Type B pancreatic cell (in vitro differentiated cells): ENCODE measurements at regions not wholly inside any gene's neighbourhood (a gene's known extent, or its start where the extent isn't known, plus 50 kb on each side); places are given as distances from the start of the nearest gene placed in this dataset.
A peak's percentile ranks its signal among the peaks of the same experiment; 100 is the strongest.
"Not testable (repeated sequence)": the region's sequence is repeated elsewhere in the genome, so short reads cannot be mapped to it uniquely, and the experiment has no call there.

Experiments
- DNase-seq: peaks from one replicate; pipeline ENCODE4 v3.0.0; 2021; ENCODE audit warnings: mixed read lengths; ENCODE audit not compliant: unreplicated experiment; ENCODE audit errors: extremely low spot score
- H3K27ac Mint-ChIP-seq: 2 replicates; pipeline ENCODE4 v1.8.0; 2021; ENCODE audit warnings: mild to moderate bottlenecking, mixed read lengths
- H3K27me3 Mint-ChIP-seq: 2 replicates; pipeline ENCODE4 v1.8.0; 2021; ENCODE audit warnings: mixed read lengths
- H3K36me3 Mint-ChIP-seq: 2 replicates; pipeline ENCODE4 v1.8.0; 2021; ENCODE audit warnings: mixed read lengths
- H3K4me1 Mint-ChIP-seq: one replicate; pipeline ENCODE4 v1.8.0; 2021; ENCODE audit warnings: mixed read lengths; ENCODE audit not compliant: unreplicated experiment
- H3K4me3 Mint-ChIP-seq: 2 replicates; pipeline ENCODE4 v1.8.0; 2021; ENCODE audit warnings: mild to moderate bottlenecking, mixed read lengths
- H3K9me3 Mint-ChIP-seq: 2 replicates; pipeline ENCODE4 v1.8.0; 2021; ENCODE audit warnings: mixed read lengths
- CTCF ChIP-seq: fragments of 200-600 bp; sonication (generic); conservative IDR thresholded peaks from 2 replicates; pipeline ENCODE4 v1.5.0; 2021; ENCODE audit warnings: antibody characterized with exemption, mild to moderate bottlenecking

DNA sequence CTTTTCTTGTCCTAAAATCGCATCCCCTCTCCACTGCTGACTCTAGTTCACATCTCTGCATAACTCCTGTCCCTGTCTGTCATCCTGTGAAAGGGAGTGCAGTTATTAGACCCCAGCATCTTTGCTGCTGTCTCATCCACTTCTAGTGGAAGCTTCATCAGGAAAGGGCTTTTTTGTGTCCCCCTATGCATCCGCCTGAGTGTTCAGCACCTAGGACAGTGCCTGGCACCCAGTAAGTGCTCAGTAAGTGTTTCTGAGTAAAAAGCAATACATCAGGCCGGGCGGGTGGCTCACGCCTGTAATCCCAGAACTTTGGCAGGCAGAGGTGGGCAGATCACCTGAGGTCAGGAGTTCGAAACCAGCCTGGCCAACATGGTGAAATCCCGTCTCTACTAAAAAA lies 211.8 kb upstream of the FOXK1 start:
- TF ChIP-seq CTCF, result no peak
- Mint-ChIP-seq H3K4me1 (no peaks in the 10 kb centered on the region), H3K4me3 (no peak overlapping the region), H3K27me3 (peaks cover 10% of the 10 kb centered on the region), H3K27ac (no peak overlapping the region), H3K9me3 (no peaks in the 10 kb centered on the region), H3K36me3 (no peaks in the 10 kb centered on the region)
- DNase-seq, result no peak

DNA sequence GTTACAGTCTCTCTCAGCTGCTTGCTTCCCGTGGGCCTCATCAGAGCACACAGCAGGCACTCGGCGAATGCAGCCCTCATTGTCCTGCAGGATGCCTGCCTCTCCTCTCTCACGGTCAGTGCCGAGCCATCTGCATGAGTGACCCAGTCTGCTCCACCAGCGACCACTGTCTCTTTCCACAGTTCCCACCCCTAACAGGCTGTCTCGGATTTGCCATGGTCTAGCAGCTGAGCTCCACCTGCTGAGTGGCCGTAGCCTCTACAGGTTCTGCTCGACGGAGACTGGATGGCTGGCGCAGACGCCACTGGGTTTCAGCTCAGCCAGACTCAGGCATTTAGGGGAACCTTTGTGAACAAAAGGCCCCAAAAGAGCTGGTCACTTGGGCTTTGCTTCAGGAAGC lies 209.4 kb upstream of the FOXK1 start:
- H3K27ac Mint-ChIP-seq, result no peak overlapping the region
- H3K4me3 Mint-ChIP-seq, result peak overlapping the region; percentile 7
- no peaks in the 10 kb centered on the region for H3K36me3 Mint-ChIP-seq
- H3K27me3 Mint-ChIP-seq, result peaks cover 8% of the 10 kb centered on the region
- H3K4me1 Mint-ChIP-seq, result no peaks in the 10 kb centered on the region
- DNase-seq, result no peak
- TF ChIP-seq CTCF, result no peak
- no peaks in the 10 kb centered on the region for H3K9me3 Mint-ChIP-seq

- no peak overlapping the region for H3K4me3 Mint-ChIP-seq
- peak overlapping the region; percentile 12 for H3K27ac Mint-ChIP-seq
- H3K4me1 Mint-ChIP-seq, result no peaks in the 10 kb centered on the region
- H3K9me3 Mint-ChIP-seq, result peaks cover 5% of the 10 kb centered on the region
- H3K27me3 Mint-ChIP-seq, result peaks cover 7% of the 10 kb centered on the region
- peak; percentile 78 for TF ChIP-seq CTCF
- DNase-seq, result no peak
- H3K36me3 Mint-ChIP-seq, result no peaks in the 10 kb centered on the region
These were observed 202.6 kb upstream of the FOXK1 start for GRCh38 chr7:4479367-4480039.

DNA sequence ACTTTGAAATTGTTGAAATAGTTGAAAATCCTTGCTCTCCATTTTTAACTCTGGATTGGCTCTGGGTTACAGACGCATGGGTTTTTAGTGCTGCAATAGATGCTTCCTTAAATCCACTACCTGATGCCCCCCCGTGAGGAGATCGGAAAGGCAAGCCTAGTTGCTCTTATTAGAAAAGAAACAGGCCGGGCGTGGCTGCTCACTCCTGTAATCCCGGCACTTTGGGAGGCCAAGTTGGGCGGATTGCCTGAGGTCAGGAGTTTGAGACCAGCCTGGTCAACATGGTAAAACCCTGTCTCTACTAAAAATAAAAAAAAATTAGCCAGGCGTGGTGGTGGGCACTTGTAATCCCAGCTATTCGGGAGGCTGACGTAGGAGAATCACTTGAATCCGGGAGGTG lies 202.0 kb upstream of the FOXK1 start:
- not testable (repeated sequence) for H3K27ac Mint-ChIP-seq, H3K36me3 Mint-ChIP-seq, H3K27me3 Mint-ChIP-seq, H3K9me3 Mint-ChIP-seq, DNase-seq, H3K4me3 Mint-ChIP-seq, H3K4me1 Mint-ChIP-seq

- H3K4me3 Mint-ChIP-seq, result no peak overlapping the region
- no peak overlapping the region for H3K27ac Mint-ChIP-seq
- no peak for TF ChIP-seq CTCF
These were observed 198.2 kb upstream of the FOXK1 start for GRCh38 chr7:4483851-4484250.

GRCh38 chr7:4484545-4484944 lies 197.6 kb upstream of the FOXK1 start:
- no peak for TF ChIP-seq CTCF
- Mint-ChIP-seq H3K27ac (no peak overlapping the region), H3K4me1 (no peaks in the 10 kb centered on the region), H3K36me3 (no peaks in the 10 kb centered on the region), H3K4me3 (no peak overlapping the region), H3K27me3 (peaks cover 3% of the 10 kb centered on the region), H3K9me3 (peaks cover under 1% of the 10 kb centered on the region)
- DNase-seq, result no peak

More at GRCh38 chr7:4483851-4484250, 198.2 kb upstream of the FOXK1 start:
- no peaks in the 10 kb centered on the region for H3K36me3 Mint-ChIP-seq
- peaks cover 5% of the 10 kb centered on the region for H3K9me3 Mint-ChIP-seq
- peaks cover 3% of the 10 kb centered on the region for H3K27me3 Mint-ChIP-seq
- no peak for DNase-seq
- no peaks in the 10 kb centered on the region for H3K4me1 Mint-ChIP-seq
